Hindlimb muscle (tissue), 1 donor: ENCODE measurements at regions not wholly inside any gene's neighbourhood (a gene's known extent, or its start where the extent isn't known, plus 50 kb on each side); places are given as distances from the start of the nearest gene placed in this dataset.

Experiments
- DNase-seq: peaks from one replicate; pipeline ENCODE4 v3.0.0-alpha.2; 2013

DNA sequence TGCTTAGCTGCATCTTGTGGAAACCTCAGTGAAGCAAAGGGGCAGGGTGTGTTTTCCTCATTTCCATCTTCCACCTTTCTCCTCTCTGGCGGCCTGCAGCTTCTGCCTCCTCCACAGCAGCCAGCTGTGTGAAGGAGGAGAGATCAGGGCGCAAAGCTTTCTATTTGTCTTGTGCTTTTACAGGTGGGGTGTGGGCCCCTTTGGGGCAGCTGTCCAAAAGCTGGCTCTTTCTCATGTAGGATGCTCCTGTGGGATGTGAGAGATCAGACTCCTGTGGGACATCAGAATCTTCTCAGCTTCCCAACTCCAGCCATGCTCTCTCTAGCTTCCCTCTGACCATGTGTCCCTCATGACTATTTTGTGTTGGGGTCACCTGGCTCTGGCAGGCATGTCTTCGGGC is 227.1 kb downstream of the MID1 start:
- DNase-seq, result no peak

GRCh38 chrX:10393899-10394298 is 226.5 kb downstream of the MID1 start:
- no peak for DNase-seq

DNA sequence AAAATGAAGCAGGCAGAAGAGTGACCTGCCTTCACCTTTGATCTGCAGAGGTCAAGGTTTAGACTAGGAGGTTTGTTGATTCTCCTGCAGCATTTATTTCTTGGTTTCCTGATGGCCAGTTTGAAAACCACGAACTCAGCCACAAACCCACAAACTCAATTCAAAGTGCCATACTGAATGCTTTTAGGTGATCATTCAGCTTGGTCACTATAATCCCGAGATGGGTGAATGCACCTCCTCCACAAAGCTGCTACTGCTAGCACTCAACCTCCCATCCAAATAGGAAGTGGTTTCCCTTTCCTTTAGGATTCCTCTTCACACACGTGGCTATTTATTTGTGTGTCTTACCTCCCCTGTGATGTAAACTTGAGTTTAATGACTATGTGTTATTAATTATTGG is 225.2 kb downstream of the MID1 start:
- DNase-seq, result no peak
